ENCODE measurements at regions not wholly inside any gene's neighbourhood (a gene's known extent, or its start where the extent isn't known, plus 50 kb on each side); places are given as distances from the start of the nearest gene placed in this dataset.

- H3K36me3 Mint-ChIP-seq (ENCODE audit: low read depth) = no peaks in the 10 kb centered on the region
- intact Hi-C loops (cut with DNase I, micrococcal nuclease) = no loop called here
- peaks cover 6% of the 10 kb centered on the region for H3K9me3 Mint-ChIP-seq (ENCODE audit: low read depth)
- DNase-seq = no peak
- no peaks in the 10 kb centered on the region for H3K4me1 Mint-ChIP-seq
- peaks cover 18% of the 10 kb centered on the region for H3K27me3 Mint-ChIP-seq
- no peak overlapping the region for H3K27ac Mint-ChIP-seq
- ATAC-seq = no peak
- no peak overlapping the region for H3K4me3 Mint-ChIP-seq
- ChIA-PET POLR2A (no interaction called here), CTCF (no interaction called here)
Measured at GRCh38 chr9:88697764-88698432, 162.9 kb downstream of the NXNL2 start.

GRCh38 chr9:88702985-88703384, 168.0 kb downstream of the NXNL2 start:
- ATAC-seq = no peak
- no peaks in the 10 kb centered on the region for H3K36me3 Mint-ChIP-seq (ENCODE audit: low read depth)
- no peak for DNase-seq
- H3K9me3 Mint-ChIP-seq (ENCODE audit: low read depth) = no peaks in the 10 kb centered on the region
- intact Hi-C loops (cut with DNase I, micrococcal nuclease) = no loop called here
- peaks cover 13% of the 10 kb centered on the region for H3K27me3 Mint-ChIP-seq
- H3K4me1 Mint-ChIP-seq = no peaks in the 10 kb centered on the region
- ChIA-PET POLR2A (no interaction called here), CTCF (no interaction called here)
- no peak overlapping the region for H3K27ac Mint-ChIP-seq
- no peak overlapping the region for H3K4me3 Mint-ChIP-seq

- intact Hi-C loops (cut with DNase I, micrococcal nuclease) = no loop called here
- no peak for DNase-seq
- ATAC-seq = no peak
- H3K4me1 Mint-ChIP-seq = no peaks in the 10 kb centered on the region
- H3K9me3 Mint-ChIP-seq (ENCODE audit: low read depth) = no peaks in the 10 kb centered on the region
- CTCF ChIA-PET = no interaction called here
- H3K36me3 Mint-ChIP-seq (ENCODE audit: low read depth) = no peaks in the 10 kb centered on the region
- POLR2A ChIA-PET = no interaction called here
- peaks cover 7% of the 10 kb centered on the region for H3K27me3 Mint-ChIP-seq
- no peak overlapping the region for H3K27ac Mint-ChIP-seq
- H3K4me3 Mint-ChIP-seq = no peak overlapping the region
Measured at GRCh38 chr9:88706193-88707113, 171.5 kb downstream of the NXNL2 start.

- intact Hi-C loops (cut with DNase I, micrococcal nuclease) = no loop called here
- ChIA-PET CTCF (no interaction called here), POLR2A (no interaction called here)
- ATAC-seq (no peak), DNase-seq (no peak)
- peaks cover 6% of the 10 kb centered on the region for H3K27me3 Mint-ChIP-seq
- H3K36me3 Mint-ChIP-seq (ENCODE audit: low read depth) = no peaks in the 10 kb centered on the region
- no peak overlapping the region for H3K27ac Mint-ChIP-seq
- no peaks in the 10 kb centered on the region for H3K9me3 Mint-ChIP-seq (ENCODE audit: low read depth)
- no peak overlapping the region for H3K4me3 Mint-ChIP-seq
- no peaks in the 10 kb centered on the region for H3K4me1 Mint-ChIP-seq
Measured at GRCh38 chr9:88710449-88710848, 175.5 kb downstream of the NXNL2 start.

GRCh38 chr9:88711719-88712118, 176.7 kb downstream of the NXNL2 start:
- no peak for DNase-seq
- Mint-ChIP-seq H3K27ac (no peak overlapping the region), H3K27me3 (peaks cover 6% of the 10 kb centered on the region), H3K4me1 (no peaks in the 10 kb centered on the region), H3K4me3 (no peak overlapping the region), H3K9me3 (ENCODE audit: low read depth) (no peaks in the 10 kb centered on the region), H3K36me3 (ENCODE audit: low read depth) (no peaks in the 10 kb centered on the region)
- intact Hi-C loops (cut with DNase I, micrococcal nuclease) = no loop called here
- ChIA-PET POLR2A (interaction anchor here (0.7 kb wide), 1 partner anchor 130 kb away, joined by 5 read pairs; no protein-coding TSS in a partner anchor), CTCF (no interaction called here)
- no peak for ATAC-seq

- intact Hi-C loops (cut with DNase I, micrococcal nuclease) = no loop called here
- CTCF ChIA-PET = interaction anchor here (0.6 kb wide), 1 partner anchor 74 kb away, joined by 3 read pairs; no protein-coding TSS in a partner anchor
Measured at GRCh38 chr9:88712484-88712883, 177.5 kb downstream of the NXNL2 start.

GRCh38 chr9:88713010-88713409, 178.0 kb downstream of the NXNL2 start:
- ChIA-PET POLR2A (no interaction called here), CTCF (interaction anchor here (0.5 to 0.7 kb wide), 3 partner anchors 25 to 287 kb away, joined by 3 to 4 read pairs (median 3); no protein-coding TSS in a partner anchor)
- intact Hi-C loops (cut with DNase I, micrococcal nuclease) = no loop called here
- ATAC-seq = no peak
- Mint-ChIP-seq H3K4me3 (no peak overlapping the region), H3K9me3 (ENCODE audit: low read depth) (no peaks in the 10 kb centered on the region), H3K4me1 (no peaks in the 10 kb centered on the region), H3K36me3 (ENCODE audit: low read depth) (no peaks in the 10 kb centered on the region), H3K27me3 (peaks cover 9% of the 10 kb centered on the region), H3K27ac (no peak overlapping the region)
- no peak for DNase-seq

More at GRCh38 chr9:88712484-88712883, 177.5 kb downstream of the NXNL2 start:
- Mint-ChIP-seq H3K4me1 (no peaks in the 10 kb centered on the region), H3K27me3 (peaks cover 6% of the 10 kb centered on the region), H3K27ac (no peak overlapping the region), H3K36me3 (ENCODE audit: low read depth) (no peaks in the 10 kb centered on the region), H3K4me3 (no peak overlapping the region), H3K9me3 (ENCODE audit: low read depth) (no peaks in the 10 kb centered on the region)
- POLR2A ChIA-PET = interaction anchor here (0.7 kb wide), 1 partner anchor 131 kb away, joined by 5 read pairs; no protein-coding TSS in a partner anchor
- no peak for ATAC-seq
- no peak for DNase-seq

GRCh38 chr9:88716596-88717290, 181.8 kb downstream of the NXNL2 start:
- CTCF ChIA-PET = no interaction called here
- Mint-ChIP-seq H3K4me3 (no peak overlapping the region), H3K36me3 (ENCODE audit: low read depth) (no peaks in the 10 kb centered on the region), H3K4me1 (no peaks in the 10 kb centered on the region), H3K9me3 (ENCODE audit: low read depth) (no peaks in the 10 kb centered on the region), H3K27me3 (peaks cover 7% of the 10 kb centered on the region), H3K27ac (no peak overlapping the region)
- ATAC-seq (no peak), DNase-seq (no peak)
- POLR2A ChIA-PET = no interaction called here
- intact Hi-C loops (cut with DNase I, micrococcal nuclease) = no loop called here

- DNase-seq (no peak), ATAC-seq (no peak)
- Mint-ChIP-seq H3K36me3 (ENCODE audit: low read depth) (no peaks in the 10 kb centered on the region), H3K4me3 (no peak overlapping the region), H3K9me3 (ENCODE audit: low read depth) (no peaks in the 10 kb centered on the region), H3K4me1 (no peaks in the 10 kb centered on the region), H3K27ac (no peak overlapping the region), H3K27me3 (peaks cover 16% of the 10 kb centered on the region)
- intact Hi-C loops (cut with DNase I, micrococcal nuclease) = no loop called here
- ChIA-PET POLR2A (interaction anchor here (0.7 kb wide), 1 partner anchor 388 kb away, joined by 5 read pairs; no protein-coding TSS in a partner anchor), CTCF (no interaction called here)
Measured at GRCh38 chr9:88721025-88721424, 186.0 kb downstream of the NXNL2 start.

- H3K36me3 Mint-ChIP-seq (ENCODE audit: low read depth) = no peaks in the 10 kb centered on the region
- ATAC-seq = no peak
- H3K9me3 Mint-ChIP-seq (ENCODE audit: low read depth) = no peaks in the 10 kb centered on the region
- no peaks in the 10 kb centered on the region for H3K4me1 Mint-ChIP-seq
- H3K27me3 Mint-ChIP-seq = peaks cover 16% of the 10 kb centered on the region
- CTCF ChIA-PET = no interaction called here
- intact Hi-C loops (cut with DNase I, micrococcal nuclease) = no loop called here
- H3K4me3 Mint-ChIP-seq = no peak overlapping the region
- H3K27ac Mint-ChIP-seq = no peak overlapping the region
- POLR2A ChIA-PET = interaction anchor here (0.7 kb wide), 1 partner anchor 387 kb away, joined by 5 read pairs; no protein-coding TSS in a partner anchor
- DNase-seq = no peak
Measured at GRCh38 chr9:88721495-88722279, 186.7 kb downstream of the NXNL2 start.

GRCh38 chr9:88722753-88723152, 187.8 kb downstream of the NXNL2 start:
- POLR2A ChIA-PET = no interaction called here
- no peaks in the 10 kb centered on the region for H3K9me3 Mint-ChIP-seq (ENCODE audit: low read depth)
- peaks cover 19% of the 10 kb centered on the region for H3K27me3 Mint-ChIP-seq
- ATAC-seq (no peak), DNase-seq (no peak)
- intact Hi-C loops (cut with DNase I, micrococcal nuclease) = no loop called here
- no peaks in the 10 kb centered on the region for H3K36me3 Mint-ChIP-seq (ENCODE audit: low read depth)
- H3K4me1 Mint-ChIP-seq = no peaks in the 10 kb centered on the region
- CTCF ChIA-PET = no interaction called here
- H3K27ac Mint-ChIP-seq = no peak overlapping the region
- no peak overlapping the region for H3K4me3 Mint-ChIP-seq

All from activated CD4-positive, alpha-beta T cell treated with anti-CD3 and anti-CD28 coated beads for 36 hours (primary cell).